Upper lobe of left lung (tissue), 6 donors: ENCODE measurements at regions not wholly inside any gene's neighbourhood (a gene's known extent, or its start where the extent isn't known, plus 50 kb on each side); places are given as distances from the start of the nearest gene placed in this dataset.

ENCODE experiments used
- ATAC-seq, 2 donors: fragments of 200-7000 bp; cut with Tn5 transposase; one replicate each; pipeline ENCODE4 v1.9.1; 2022; ENCODE audit warnings: mild to moderate bottlenecking in 2 of 2, moderate library complexity in 2 of 2; ENCODE audit not compliant: low FRiP score in 2 of 2
- DNase-seq, 2 donors: peaks; one replicate each; pipeline ENCODE4 v3.0.0-alpha.2; 2019 to 2020
- H3K27ac ChIP-seq, 4 donors: fragments of 200-600 bp; sonication (generic); one replicate each; pipeline ENCODE4 v1.5.1; 2016 to 2019
- H3K27me3 ChIP-seq, 4 donors: fragments of 200-600 bp; sonication (generic); one replicate each; pipeline ENCODE4 v1.5.1; 2017 to 2019
- H3K36me3 ChIP-seq, 4 donors: fragments of 200-600 bp; sonication (generic); one replicate each; pipeline ENCODE4 v1.5.1; 2016 to 2019
- H3K4me1 ChIP-seq, 4 donors: fragments of 200-600 bp; sonication (generic); one replicate each; pipeline ENCODE4 v1.5.1; 2018 to 2019
- H3K4me3 ChIP-seq, 4 donors: fragments of 200-600 bp; sonication (generic); one replicate each; pipeline ENCODE4 v1.5.1; 2017 to 2019; ENCODE audit warnings: mild to moderate bottlenecking in 2 of 4, moderate library complexity in 1 of 4
- H3K9me3 ChIP-seq, 4 donors: fragments of 200-600 bp; sonication (generic); one replicate each; pipeline ENCODE4 v1.5.1; 2018 to 2019
- EP300 ChIP-seq, 4 donors: sonication (generic); formaldehyde crosslinking; IDR thresholded peaks; one replicate each; pipeline ENCODE4 v1.5.1; 2017; ENCODE audit warnings: antibody characterized with exemption in 4 of 4, control low read depth in 2 of 4
- POLR2A ChIP-seq, 4 donors: fragments of 450-650 bp; IDR thresholded peaks; one replicate each; pipeline ENCODE4 v1.5.1; 2016 to 2017; ENCODE audit warnings: antibody characterized with exemption in 4 of 4, mild to moderate bottlenecking in 2 of 4
- POLR2AphosphoS5 ChIP-seq, 2 donors: sonication (generic); formaldehyde crosslinking; IDR thresholded peaks; one replicate each; pipeline ENCODE4 v1.5.1; 2017; ENCODE audit warnings: antibody characterized with exemption in 2 of 2
- WGBS, 2 donors: methylation state at CpG; one replicate each; pipeline ENCODE4 v1.1.5; 2017 to 2018; 5-methylcytosine and 5-hydroxymethylcytosine counted together
- TF ChIP-seq, protein P1 (sequence below), 6 experiments: fragments of 450-650 bp in 4 of 6; fragments of 200-600 bp in 2 of 6; sonication (generic) in 2 of 6; IDR thresholded peaks; one replicate each; pipeline ENCODE4 v1.5.1; 2016 to 2019; ENCODE audit warnings: antibody characterized with exemption in 6 of 6
- donor health status: DM: no; HTN: no; CAD: no; lungs with moderate emphysema.
- donor health status: DM: no; HTN: yes; CAD: no; lungs with severe emphysema.

DNA sequence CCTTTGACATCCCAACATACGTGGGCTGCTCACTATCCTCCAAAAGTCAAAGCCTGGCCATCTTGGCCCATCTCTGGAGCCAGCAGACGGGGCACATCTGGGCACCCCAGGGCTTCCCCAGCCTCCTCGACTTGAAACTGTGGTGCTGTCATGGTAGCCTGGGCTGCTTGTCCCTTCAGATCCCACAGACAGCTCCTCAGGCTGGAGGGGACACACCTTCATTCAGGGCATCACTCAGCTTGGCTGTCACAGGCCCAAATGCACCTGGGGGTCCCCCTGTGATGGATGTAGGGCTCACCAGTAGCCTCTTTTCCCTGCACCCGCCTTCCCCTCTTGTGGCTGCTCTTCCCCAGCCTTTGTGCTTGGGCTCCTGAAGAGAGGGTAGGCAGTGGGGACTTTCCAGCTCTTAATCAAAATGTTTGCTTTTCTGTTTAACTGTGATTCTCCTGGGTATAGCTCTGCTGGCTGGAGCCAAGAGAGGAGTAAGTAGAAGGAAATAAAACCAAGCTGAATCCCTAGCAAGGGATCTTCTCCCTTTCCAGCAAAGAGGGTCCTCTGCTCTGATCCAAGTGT is 92.3 kb downstream of the GYPC start:
- TF ChIP-seq POLR2AphosphoS5 (IDR thresholded peaks at IDR 0.05) (no peak), EP300 (IDR thresholded peaks at IDR 0.05) (no peak), POLR2A (IDR thresholded peaks at IDR 0.05) (no peak)
- TF ChIP-seq, protein P1, sequence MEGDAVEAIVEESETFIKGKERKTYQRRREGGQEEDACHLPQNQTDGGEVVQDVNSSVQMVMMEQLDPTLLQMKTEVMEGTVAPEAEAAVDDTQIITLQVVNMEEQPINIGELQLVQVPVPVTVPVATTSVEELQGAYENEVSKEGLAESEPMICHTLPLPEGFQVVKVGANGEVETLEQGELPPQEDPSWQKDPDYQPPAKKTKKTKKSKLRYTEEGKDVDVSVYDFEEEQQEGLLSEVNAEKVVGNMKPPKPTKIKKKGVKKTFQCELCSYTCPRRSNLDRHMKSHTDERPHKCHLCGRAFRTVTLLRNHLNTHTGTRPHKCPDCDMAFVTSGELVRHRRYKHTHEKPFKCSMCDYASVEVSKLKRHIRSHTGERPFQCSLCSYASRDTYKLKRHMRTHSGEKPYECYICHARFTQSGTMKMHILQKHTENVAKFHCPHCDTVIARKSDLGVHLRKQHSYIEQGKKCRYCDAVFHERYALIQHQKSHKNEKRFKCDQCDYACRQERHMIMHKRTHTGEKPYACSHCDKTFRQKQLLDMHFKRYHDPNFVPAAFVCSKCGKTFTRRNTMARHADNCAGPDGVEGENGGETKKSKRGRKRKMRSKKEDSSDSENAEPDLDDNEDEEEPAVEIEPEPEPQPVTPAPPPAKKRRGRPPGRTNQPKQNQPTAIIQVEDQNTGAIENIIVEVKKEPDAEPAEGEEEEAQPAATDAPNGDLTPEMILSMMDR (IDR thresholded peaks at IDR 0.05): no peak
- Histone ChIP-seq H3K36me3 (no peaks in the 10 kb centered on the region), H3K4me3 (no peak overlapping the region), H3K27me3 (no peaks in the 10 kb centered on the region), H3K9me3 (no peaks in the 10 kb centered on the region), H3K27ac (no peak overlapping the region), H3K4me1 (no peaks in the 10 kb centered on the region)
- WGBS, 2 donors: 75 to 81% methylated on average over 2 to 4 of the region's 4 CpGs
- no peak for DNase-seq
- peak in 1 of 2 donors; percentile 27 for ATAC-seq

DNA sequence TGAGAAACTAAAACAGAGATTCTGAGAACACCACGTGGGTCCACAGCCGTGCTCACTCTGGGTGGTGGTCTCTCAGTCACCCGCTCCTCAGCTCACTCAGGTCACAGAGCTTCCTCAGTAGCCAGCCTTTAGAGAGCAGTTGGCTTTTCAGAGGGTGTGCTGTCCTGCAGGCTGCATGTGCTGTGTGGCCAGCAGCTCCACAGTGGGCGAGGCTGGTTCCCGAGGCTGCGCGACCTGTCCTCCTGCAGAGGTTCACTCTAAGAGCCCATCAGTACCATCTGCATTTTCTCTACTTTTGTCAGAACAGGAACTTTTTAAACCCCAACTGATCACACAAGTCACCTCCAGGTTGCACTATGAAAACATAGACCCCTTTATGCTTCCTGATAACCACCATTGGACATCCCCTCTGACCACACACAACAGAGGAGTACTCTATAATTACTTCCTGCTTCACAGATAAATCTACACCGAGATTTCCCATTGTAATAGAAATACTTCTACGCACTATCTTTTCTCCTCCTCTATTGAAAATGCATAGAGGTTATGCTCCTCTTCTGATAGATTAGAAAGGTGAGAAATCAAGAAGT is 93.1 kb downstream of the GYPC start:
- Histone ChIP-seq H3K4me3 (no peak overlapping the region), H3K36me3 (no peaks in the 10 kb centered on the region), H3K4me1 (no peaks in the 10 kb centered on the region), H3K27me3 (no peaks in the 10 kb centered on the region), H3K27ac (no peak overlapping the region), H3K9me3 (no peaks in the 10 kb centered on the region)
- DNase-seq (peak in 1 of 2 donors; percentile 52), ATAC-seq (no peak)
- TF ChIP-seq, protein P1 (IDR thresholded peaks at IDR 0.05): no peak
- no peak for TF ChIP-seq POLR2A (IDR thresholded peaks at IDR 0.05)
- TF ChIP-seq EP300 (IDR thresholded peaks at IDR 0.05): no peak
- TF ChIP-seq POLR2AphosphoS5 (IDR thresholded peaks at IDR 0.05): no peak
- WGBS, 2 donors: 86 to 90% methylated on average over 9 of the region's 9 CpGs

DNA sequence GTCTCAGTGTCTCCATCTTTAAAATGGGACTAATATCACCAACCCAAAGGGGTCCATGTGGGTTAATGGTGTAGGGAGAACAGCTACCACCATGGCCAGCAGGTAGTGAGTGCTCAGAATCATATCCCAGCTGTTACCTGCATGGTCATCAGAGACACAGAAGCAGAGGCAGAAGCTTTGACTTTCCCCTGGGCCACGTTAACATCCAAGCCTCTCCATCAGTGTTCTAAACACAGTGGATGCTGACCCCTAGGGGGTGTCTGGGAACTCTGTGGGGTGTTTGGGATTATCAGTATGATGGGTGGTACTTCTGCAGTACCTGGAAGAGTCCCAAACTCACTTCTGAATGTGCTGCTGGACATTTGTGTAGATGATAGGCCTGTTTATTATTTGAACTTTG is 93.6 kb downstream of the GYPC start:
- no peak for TF ChIP-seq POLR2AphosphoS5 (IDR thresholded peaks at IDR 0.05)
- DNase-seq (no peak), ATAC-seq (no peak)
- no peaks in the 10 kb centered on the region for H3K4me1 ChIP-seq
- H3K4me3 ChIP-seq: no peak overlapping the region
- H3K27ac ChIP-seq: no peak overlapping the region
- WGBS, 2 donors: 43 to 62% methylated on average over 1 of the region's 1 CpG
- no peaks in the 10 kb centered on the region for H3K27me3 ChIP-seq
- no peaks in the 10 kb centered on the region for H3K36me3 ChIP-seq
- H3K9me3 ChIP-seq: no peaks in the 10 kb centered on the region

DNA sequence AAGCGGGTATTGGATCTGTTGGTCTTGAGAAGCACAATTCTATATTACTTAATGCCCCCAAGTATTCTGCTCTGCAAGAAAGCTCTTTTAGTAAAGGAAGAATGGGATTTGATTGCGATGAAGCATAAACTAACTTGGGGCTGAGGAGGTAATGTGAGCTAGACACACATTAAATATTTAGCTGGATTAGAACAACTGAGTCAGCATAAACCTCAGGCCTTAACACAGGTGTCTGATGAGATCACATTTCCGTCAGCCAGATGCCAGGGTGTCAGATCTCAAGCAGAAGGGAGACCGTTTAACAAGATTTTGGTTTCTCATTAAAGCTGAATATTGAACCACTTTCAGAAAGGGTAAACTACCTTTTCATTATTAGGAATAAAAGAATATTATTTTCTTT is 94.5 kb downstream of the GYPC start:
- no peak for ATAC-seq
- Histone ChIP-seq H3K36me3 (no peaks in the 10 kb centered on the region), H3K27me3 (no peaks in the 10 kb centered on the region), H3K27ac (no peak overlapping the region), H3K4me1 (no peaks in the 10 kb centered on the region), H3K4me3 (no peak overlapping the region), H3K9me3 (no peaks in the 10 kb centered on the region)
- no peak for TF ChIP-seq EP300 (IDR thresholded peaks at IDR 0.05)
- no peak for TF ChIP-seq POLR2AphosphoS5 (IDR thresholded peaks at IDR 0.05)
- TF ChIP-seq, protein P1 (IDR thresholded peaks at IDR 0.05): no peak
- TF ChIP-seq POLR2A (IDR thresholded peaks at IDR 0.05): no peak
- WGBS, 2 donors: 90 to 97% methylated on average over 4 of the region's 4 CpGs
- no peak for DNase-seq

DNA sequence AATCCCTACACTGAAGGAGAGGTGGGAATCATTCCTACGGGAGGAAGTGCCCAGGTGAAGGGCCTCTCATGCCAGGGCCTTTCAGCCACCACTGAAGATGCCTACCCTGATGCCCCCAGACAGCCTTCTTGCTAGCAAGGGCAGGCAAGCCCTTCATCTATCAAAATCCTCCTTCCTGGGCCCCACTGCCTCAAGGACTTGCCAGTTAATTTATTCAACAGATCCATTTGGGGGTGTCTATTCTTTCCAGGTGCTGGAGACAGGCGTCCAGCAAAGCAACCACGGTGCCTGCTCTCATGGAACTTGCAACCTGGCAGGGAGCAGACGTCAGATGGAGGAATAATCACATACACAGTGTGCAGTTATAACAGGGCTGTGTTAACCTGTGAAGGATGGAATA is 95.5 kb downstream of the GYPC start:
- H3K27ac ChIP-seq: no peak overlapping the region
- TF ChIP-seq EP300 (IDR thresholded peaks at IDR 0.05) (no peak), POLR2AphosphoS5 (IDR thresholded peaks at IDR 0.05) (no peak), POLR2A (IDR thresholded peaks at IDR 0.05) (no peak)
- TF ChIP-seq, protein P1 (IDR thresholded peaks at IDR 0.05): no peak
- H3K4me3 ChIP-seq: no peak overlapping the region
- ATAC-seq: no peak
- no peaks in the 10 kb centered on the region for H3K36me3 ChIP-seq
- no peaks in the 10 kb centered on the region for H3K4me1 ChIP-seq
- 78 to 85% methylated on average over 4 of the region's 4 CpGs for WGBS, 2 donors
- no peaks in the 10 kb centered on the region for H3K9me3 ChIP-seq
- H3K27me3 ChIP-seq: no peaks in the 10 kb centered on the region
- no peak for DNase-seq
